Ramos (cell line): ENCODE measurements at regions not wholly inside any gene's neighbourhood (a gene's known extent, or its start where the extent isn't known, plus 50 kb on each side); places are given as distances from the start of the nearest gene placed in this dataset.

Source experiments
- in situ Hi-C: fragments of 300-500 bp; cut with MboI; formaldehyde crosslinking; loops from one replicate; pipeline ENCODE4 v1.14.3; 2022; ENCODE audit warnings: low sequenced_read_pairs; ENCODE audit not compliant: unreplicated experiment

DNA sequence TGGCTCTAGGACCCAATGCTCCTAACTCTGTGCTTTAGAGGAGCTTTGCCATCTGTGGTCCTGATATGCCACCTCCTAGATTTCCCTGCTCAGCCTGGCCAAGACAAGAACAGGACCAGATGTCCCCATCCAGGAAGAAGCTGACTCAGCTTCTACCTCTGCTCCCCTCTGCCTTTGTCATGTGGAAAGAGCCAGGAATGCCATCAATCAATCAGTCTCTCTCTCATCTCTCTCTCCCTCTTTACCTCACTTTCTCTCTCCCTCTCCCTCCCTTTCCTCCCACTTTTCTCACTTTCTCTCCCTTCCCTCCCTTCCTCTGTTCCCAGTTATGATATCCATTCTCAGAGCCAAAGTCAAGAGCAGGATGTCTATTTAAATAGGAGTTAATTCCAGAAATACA is 892.5 kb upstream of the TMEM132C start:
- in situ Hi-C loops = no loop called here

DNA sequence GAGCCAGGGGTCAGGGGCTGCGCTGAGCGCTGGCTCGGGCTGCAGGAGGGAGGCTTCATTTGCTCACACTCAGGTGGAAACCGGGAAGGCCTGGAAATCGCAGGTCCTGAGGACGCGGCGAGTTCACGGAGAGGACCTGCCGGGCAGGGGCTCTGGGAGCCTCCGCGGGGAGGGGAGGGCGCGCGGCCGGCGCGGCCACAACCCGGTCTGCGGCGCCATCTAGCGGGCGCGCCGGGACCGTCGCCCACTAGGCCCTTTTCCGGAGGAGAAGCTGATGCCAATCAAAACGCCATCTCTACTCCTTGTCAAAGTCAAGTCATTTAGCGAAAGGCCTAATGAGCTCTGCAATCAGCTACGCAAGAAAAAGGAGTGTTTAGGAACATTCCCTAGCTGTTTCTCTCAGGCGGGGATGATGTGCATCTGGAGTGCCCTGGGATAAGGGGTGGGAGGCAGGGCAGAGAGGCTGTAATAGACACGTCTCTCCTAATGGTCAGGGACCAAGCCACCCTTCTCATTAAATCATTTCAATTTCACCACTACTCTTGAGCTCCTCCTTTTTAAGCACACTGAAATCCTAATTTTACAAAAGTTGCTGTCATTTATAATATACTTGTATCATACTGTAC is 885.8 kb upstream of the TMEM132C start:
- in situ Hi-C loops = loop anchor here (25.0 kb wide), 2 partner anchors 269 to 1319 kb away; no protein-coding TSS in a partner anchor

DNA sequence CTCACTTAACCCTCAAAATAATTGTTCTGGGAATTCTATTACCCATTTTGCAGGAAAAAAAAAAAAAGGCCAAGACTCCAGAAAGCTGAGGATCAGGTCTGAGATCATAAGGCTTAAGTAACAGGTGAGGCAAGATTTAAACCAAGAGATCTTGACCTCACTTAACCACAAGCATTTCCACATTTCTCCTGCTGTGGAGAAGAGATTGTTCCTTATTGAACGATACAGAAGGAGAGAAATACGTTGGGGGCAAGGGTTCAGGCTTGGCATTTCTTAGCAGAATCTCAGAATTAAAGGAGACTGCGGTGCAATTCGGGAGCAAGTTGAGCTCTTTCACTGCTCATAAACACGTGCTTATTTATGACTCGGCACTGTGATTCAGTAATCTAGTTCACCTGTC is 885.3 kb upstream of the TMEM132C start:
- in situ Hi-C loops = loop anchor here (25.0 kb wide), 2 partner anchors 269 to 1319 kb away; no protein-coding TSS in a partner anchor

DNA sequence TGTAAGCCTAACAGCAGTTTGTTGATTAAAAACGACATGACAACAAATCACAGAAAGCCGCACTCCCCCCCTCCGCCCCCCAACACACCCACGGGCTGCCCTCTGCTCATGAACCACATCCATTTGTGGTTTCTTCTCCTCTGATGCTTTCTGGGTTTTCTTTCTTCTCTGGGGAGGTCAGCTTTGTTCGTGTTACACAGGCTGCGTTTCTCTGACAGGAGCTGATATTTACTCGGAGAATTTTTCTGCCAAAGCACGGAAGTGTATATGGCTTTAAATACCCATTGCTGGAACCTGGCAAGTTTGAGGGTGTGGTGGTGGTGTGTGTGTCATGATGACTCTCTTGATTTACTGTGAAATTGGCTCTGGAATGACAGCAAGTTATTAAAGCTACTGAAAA is 883.7 kb upstream of the TMEM132C start:
- in situ Hi-C loops = loop anchor here (25.0 kb wide), 2 partner anchors 271 to 1321 kb away; no protein-coding TSS in a partner anchor

DNA sequence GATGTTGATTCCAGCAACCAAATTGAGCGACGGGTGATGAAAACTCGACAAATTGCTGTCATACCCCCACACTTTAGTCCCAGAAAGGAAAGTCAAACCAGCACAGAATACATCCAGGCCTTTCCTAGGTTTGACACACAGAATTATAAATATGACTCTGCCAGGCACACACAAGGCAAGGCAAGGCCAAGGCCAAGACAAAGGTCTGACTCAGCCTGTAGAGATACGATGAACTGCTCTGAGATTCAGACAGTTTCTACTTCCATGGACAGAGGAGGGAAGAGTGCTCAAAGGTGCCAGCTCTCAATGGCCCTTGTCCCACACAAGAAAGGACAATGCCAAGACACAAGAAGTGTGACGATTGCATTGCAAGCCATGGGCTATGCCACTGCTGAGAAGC is 880.2 kb upstream of the TMEM132C start:
- in situ Hi-C loops = loop anchor here (25.0 kb wide), 2 partner anchors 274 to 1324 kb away; no protein-coding TSS in a partner anchor

DNA sequence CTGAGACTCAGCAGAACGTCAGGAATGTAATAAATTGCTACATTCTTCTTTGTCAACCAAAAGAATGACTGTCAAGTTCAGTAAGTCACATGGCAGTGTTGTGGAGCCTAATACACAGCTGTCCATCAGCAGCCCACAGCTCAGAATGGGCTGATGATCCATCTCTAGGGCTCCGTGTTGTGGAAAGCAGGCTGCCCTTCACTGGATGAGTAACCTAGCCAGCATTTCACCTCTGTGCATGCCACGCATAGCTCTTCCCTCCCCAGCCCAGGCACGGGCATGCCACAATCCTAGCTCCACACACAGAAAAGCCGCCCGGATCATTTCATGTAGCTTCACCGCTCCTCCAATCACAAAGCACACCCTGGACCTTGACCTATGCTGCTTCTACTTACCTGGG is 878.0 kb upstream of the TMEM132C start:
- in situ Hi-C loops = loop anchor here (25.0 kb wide), 2 partner anchors 277 to 1327 kb away; no protein-coding TSS in a partner anchor

DNA sequence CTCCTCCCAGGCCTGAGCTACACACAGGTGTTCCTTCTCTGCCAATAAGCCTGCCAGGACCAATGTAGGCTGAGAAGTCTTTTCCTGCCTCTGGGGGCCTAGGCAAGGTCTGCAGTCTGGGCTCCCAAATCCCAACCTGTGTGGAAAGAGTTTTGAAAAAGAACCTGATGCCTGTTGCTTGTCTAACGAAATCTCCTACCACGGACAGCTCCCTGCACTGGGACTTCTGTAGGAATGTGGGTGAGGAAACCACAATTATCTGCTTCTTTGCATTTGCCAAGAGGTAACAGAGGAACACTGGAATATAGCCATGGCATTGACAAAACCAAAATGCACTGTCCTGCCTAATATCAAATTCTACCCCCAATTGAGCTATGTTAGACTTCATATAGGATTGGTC is 877.0 kb upstream of the TMEM132C start:
- in situ Hi-C loops = loop anchor here (25.0 kb wide), 2 partner anchors 278 to 1328 kb away; no protein-coding TSS in a partner anchor

DNA sequence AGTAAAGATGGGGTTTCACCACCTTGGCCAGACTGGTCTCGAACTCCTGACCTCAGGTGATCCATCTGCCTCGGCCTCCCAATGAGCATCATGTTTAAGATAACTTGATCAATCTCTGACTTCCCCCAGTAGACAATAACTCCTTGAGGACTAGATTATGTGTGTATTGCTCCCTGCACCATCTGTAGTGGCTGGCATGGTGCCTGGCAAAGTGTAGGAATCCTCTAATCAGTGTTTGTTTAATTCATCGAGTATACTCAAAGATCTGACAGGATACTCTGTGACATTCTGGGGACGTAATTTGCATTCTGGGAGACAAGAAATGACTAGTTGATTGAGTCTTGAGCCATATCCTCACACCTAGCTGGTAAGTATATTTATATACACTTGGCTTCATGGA is 873.5 kb upstream of the TMEM132C start:
- in situ Hi-C loops = loop anchor here (25.0 kb wide), 2 partner anchors 281 to 1331 kb away; no protein-coding TSS in a partner anchor

DNA sequence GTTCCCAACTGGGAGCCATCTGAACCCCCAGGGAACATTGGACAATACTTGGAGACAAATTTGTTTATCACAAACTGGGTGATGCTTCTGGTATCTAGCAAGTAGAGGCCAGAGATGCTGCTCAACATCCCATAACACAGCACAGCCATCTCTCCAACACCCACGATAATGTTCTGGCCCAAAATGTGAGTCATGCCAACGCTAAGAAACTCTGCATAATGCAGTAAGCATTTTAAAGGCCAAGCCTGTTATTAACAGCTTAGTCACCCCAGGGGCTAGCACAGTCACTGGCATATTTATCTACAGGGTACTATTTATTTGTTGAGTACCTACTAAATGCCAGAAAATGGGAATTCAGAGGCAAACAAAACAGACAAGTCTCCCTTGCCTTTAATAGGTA is 873.1 kb upstream of the TMEM132C start:
- in situ Hi-C loops = loop anchor here (25.0 kb wide), 2 partner anchors 282 to 1332 kb away; no protein-coding TSS in a partner anchor

DNA sequence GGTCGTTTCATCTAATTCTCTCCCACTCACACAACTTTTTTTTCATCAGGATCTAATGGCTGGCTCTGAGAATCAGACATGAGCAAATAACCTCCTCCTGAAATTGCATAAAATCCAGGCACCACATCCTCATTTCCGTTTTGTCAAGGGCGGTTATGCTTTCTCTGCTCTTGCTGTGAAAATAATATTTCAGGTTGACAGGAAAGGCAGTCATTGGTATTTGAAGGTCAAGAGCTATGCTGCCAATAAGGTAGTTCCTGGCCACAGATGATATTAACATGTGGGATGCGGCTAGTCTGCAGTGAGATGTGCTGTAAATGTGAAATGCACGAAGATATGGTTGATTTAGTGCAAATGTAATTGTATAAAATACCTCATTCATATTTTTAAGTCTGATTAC is 870.2 kb upstream of the TMEM132C start:
- in situ Hi-C loops = loop anchor here (25.0 kb wide), 2 partner anchors 284 to 1334 kb away; no protein-coding TSS in a partner anchor

DNA sequence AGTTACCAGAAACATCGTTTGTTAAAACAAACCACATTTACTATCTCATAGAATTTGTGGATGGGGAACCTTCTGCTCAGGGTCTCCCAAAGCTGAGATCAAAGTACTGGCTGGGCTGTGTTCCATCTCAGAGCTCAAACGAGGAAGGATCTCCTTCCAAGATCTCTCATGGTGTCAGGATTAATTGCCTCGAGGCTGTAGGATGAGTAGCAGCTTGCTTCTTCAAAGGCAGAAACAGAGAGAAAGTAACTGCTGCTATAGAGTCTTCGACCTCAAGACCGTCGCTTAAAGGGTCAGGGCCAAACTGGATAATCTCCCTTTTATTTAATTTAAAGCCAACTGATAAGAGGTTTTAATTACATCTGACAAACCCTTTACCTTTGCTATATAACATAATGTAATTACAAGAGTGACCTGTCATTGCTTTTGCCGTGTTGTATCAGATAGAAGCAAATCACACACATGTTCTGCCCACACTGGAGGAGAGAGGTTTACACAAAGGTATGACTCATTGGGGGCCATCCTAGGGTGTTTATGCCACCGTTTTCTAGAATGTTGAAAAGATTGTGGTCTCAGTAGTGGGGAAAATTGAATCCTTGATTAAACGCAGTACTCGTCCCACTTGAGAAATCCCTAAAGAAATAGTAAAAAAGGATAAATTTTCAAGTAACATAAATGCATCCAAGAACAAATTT is 868.8 kb upstream of the TMEM132C start:
- in situ Hi-C loops = loop anchor here (25.0 kb wide), 2 partner anchors 286 to 1336 kb away; no protein-coding TSS in a partner anchor

DNA sequence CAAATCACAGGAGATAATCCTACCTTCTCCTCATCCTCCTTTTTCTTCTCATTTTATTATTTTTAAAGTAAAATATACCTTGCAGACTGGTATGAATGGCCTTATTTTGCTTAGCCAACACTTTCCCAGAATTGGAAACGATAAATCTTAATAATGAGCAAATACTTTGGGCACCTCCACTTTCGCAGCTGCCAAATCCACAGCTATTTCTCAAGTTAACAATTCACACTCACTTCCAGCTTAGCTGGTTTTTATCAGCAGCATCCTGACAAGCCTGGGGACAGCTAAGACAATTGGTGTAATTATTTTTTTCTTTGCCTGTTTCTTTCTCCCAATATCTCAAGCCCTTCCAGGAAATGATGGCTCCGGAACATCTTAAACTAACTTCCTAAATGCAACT is 867.5 kb upstream of the TMEM132C start:
- in situ Hi-C loops = loop anchor here (25.0 kb wide), 2 partner anchors 287 to 1337 kb away; no protein-coding TSS in a partner anchor

DNA sequence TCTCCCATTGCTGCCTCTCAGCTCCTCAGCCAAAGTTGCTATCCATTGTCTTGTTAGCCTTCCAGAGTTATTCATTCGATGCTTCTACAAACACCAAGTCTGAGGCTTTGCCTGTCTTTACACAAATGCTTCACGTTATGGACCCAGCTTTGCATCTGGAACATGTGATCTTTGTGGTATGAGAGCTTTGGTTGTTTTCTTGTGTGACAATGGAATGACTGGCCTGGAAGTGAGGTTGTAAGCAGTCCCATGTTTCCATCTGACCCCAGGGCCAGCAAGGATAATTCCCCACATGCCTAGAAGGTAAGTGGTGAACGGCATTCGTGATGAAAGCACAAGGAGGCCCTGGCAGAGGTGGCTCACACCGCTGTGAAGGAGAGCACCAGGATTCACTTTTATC is 866.7 kb upstream of the TMEM132C start:
- in situ Hi-C loops = no loop called here

DNA sequence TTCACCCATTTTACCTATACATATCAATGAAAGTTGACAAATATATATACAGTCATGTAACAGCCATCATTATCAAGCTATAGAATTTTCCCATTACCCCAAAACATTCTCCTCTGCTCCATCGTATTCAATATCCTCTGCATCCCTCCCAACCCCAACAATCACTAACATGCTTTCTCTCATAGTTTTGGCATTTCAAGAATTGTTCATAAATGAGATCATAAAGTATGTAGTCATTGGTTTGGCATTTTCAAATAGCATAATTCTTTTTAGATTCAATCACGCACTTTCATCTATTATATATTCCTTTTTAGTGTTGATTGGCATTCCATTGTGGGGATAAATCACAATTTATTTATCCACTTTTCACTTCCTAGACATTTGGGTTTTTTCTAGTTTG is 866.0 kb upstream of the TMEM132C start:
- in situ Hi-C loops = no loop called here

DNA sequence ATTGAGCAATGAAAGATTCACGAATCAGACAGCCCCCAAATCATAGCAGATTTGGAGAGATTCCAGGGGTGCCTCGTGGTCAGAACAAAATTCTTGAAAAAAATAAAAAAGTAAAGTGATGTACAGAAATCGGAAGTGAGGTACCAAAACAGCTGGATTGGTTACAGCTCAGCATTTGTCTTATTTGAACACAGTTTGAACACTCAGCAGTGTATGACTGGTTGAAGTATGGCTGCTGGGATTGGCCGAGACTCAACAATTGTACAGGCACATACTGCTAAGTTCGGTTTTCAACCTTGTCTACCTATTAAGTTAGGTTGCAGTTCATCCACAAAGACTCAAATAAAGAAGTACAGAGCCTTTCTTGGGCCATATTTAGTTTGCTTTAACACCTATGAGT is 865.4 kb upstream of the TMEM132C start:
- in situ Hi-C loops = no loop called here

DNA sequence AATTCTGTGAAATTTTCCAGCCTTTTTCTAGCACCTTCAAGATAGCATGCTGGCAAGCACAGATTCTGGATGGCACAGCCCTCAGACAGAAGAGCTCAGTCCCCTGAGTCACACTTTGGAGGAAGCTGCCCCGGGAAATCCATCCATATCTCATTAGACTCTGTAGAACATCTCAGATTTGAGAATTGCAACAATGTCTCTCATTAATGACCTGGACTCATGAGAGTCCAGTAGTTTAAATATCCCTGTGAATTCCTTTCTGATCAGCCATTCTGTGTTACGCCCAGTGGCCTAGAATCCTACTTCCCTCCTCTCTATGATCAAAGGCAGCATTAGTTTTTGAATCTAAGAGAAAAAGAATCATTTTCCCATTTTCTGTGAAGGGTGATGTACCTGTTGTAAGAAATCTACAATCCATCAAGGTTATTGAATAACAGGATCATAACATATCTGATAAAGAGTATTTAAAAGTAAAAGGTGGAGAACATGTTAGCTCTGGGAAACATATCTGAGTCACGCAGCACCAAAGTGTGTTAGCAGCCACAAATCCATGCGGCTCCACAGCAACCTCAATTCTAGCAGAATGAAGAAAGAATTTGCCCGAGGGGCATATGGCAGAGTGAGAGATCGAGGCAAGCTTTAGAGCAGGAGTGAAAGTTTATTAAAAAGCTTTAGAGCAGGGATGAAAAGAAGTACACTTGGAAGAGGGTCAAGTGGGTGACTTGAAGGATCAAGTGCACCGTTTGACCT is 855.6 kb upstream of the TMEM132C start:
- in situ Hi-C loops = no loop called here

DNA sequence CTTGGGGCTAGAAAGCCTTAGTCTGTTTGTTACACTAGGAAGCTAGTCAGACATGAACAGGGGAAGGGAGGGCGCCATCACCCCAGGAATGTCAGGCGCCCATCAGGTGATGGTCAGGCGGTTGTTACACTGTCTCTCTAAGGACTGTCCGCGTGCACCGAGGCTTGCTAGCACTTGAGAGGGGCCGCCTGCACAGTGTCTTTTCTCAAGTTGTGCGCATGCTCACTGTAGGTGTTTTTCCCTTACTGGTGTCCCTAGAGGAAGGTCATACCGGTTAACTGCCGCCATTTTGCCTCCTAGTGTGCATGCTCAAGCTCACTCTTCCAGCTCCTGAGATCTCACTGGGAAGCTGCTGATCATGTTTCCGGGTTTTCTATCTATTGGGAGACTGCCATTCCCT is 855.0 kb upstream of the TMEM132C start:
- in situ Hi-C loops = no loop called here

DNA sequence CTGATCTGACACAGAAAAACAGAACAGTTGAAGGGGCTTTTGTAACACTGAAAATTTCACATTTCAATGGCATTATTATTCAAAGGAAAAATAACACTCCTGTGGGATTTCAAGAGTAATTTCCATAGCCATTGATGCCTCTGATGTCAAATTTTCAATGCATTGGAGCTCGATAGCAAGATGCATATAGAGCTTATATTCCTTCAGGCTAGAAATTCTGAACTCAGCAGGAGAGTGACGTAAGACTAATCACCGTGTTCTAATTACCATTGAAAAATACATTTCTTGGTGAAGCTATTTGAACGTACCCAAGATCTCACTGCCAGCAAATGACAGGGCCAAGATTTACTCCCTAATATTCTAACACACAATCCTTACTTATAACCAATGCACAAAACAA is 854.1 kb upstream of the TMEM132C start:
- in situ Hi-C loops = no loop called here

DNA sequence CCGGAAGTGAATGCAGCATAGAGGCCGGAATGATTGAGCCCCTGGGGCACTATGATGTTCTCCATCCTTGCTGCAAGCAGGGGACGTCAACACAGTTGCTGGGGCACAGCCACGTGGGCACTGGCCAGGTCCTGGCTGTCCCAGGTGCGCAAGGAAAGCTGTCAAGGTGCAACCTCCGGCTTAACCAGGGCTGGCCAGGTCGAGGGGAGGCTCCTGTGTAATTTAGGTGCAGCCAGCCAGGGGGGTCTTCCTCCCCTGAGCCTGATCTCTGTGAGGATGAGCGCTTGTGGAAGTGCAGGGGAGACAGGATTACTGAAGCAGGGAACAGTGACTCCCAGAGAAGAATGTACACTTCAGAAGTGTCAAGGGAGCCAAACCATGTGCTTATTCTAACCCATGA is 852.8 kb upstream of the TMEM132C start:
- in situ Hi-C loops = no loop called here

DNA sequence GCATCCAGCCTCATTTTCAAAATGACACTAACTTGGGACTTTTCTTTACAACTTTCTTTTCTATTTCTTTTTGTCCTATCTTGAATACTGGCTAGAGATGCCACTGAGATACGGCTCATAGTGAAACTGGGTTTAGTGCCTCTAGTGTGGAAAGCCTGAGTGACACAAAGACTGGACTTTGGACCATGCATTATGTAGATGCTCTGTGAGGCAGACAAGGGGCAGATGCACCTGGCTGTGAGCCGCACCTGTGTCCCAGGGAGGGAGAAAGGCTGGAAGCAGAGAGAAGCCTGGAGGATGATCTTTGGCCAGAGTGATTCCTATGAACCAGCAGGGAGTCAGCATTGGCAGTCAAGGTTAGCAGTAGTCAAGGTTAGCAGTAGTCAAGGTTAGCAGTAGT is 852.3 kb upstream of the TMEM132C start:
- in situ Hi-C loops = no loop called here

DNA sequence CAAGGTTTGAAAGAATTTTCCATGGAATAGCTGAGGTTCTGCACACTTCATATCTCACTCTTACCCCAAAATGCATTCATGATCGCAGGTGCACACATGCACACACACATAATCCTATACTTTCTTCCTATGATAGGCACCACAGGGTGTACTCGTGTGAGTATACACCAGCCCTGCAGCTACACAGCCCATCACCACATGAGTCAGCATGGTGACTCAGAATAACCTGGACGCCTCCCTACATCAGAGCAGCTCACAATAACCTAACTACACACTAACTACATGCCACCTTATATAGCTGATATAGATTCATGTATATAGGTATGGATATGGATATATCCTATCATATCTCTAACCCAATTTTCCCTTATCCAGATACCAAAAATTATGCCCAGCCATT is 850.2 kb upstream of the TMEM132C start:
- in situ Hi-C loops = no loop called here
